NOMO-1 treated with dmso at 0.1 percent for 144 hours (cell line): ENCODE measurements at regions not wholly inside any gene's neighbourhood (a gene's known extent, or its start where the extent isn't known, plus 50 kb on each side); places are given as distances from the start of the nearest gene placed in this dataset.

Experiments used
- DNase-seq: peaks from one replicate; lab custom pipeline; 2025; ENCODE audit not compliant: unreplicated experiment; lab: John Stamatoyannopoulos, UW

GRCh38 chr1:69126796-69127195, 440.9 kb upstream of the LRRC7 start:
- DNase-seq: no peak

GRCh38 chr1:69128204-69128603, 439.5 kb upstream of the LRRC7 start:
- no peak for DNase-seq

- DNase-seq: no peak
Observed at GRCh38 chr1:69129538-69129937, 438.2 kb upstream of the LRRC7 start.

- no peak for DNase-seq
Observed at GRCh38 chr1:69138172-69138571, 429.6 kb upstream of the LRRC7 start.

- DNase-seq: no peak
Observed at GRCh38 chr1:69139007-69139406, 428.7 kb upstream of the LRRC7 start.

- no peak for DNase-seq
Observed at GRCh38 chr1:69146303-69146702, 421.4 kb upstream of the LRRC7 start.

GRCh38 chr1:69148731-69149130, 419.0 kb upstream of the LRRC7 start:
- DNase-seq: no peak

GRCh38 chr1:69157046-69157756, 410.5 kb upstream of the LRRC7 start:
- DNase-seq: no peak

GRCh38 chr1:69163241-69163640, 404.5 kb upstream of the LRRC7 start:
- DNase-seq: no peak

GRCh38 chr1:69163779-69164178, 403.9 kb upstream of the LRRC7 start:
- DNase-seq: no peak

- DNase-seq: no peak
Observed at GRCh38 chr1:69167876-69168275, 399.8 kb upstream of the LRRC7 start.

GRCh38 chr1:69171248-69171647, 396.5 kb upstream of the LRRC7 start:
- DNase-seq: no peak

- DNase-seq: no peak
Observed at GRCh38 chr1:69172003-69173000, 395.4 kb upstream of the LRRC7 start.

GRCh38 chr1:69175053-69175452, 392.7 kb upstream of the LRRC7 start:
- DNase-seq: no peak

GRCh38 chr1:69180358-69180757, 387.4 kb upstream of the LRRC7 start:
- no peak for DNase-seq

- DNase-seq: no peak
Observed at GRCh38 chr1:69185378-69185777, 382.3 kb upstream of the LRRC7 start.

- no peak for DNase-seq
Observed at GRCh38 chr1:69191335-69191734, 376.4 kb upstream of the LRRC7 start.

GRCh38 chr1:69195136-69195535, 372.6 kb upstream of the LRRC7 start:
- no peak for DNase-seq

- no peak for DNase-seq
Observed at GRCh38 chr1:69196071-69196470, 371.7 kb upstream of the LRRC7 start.

GRCh38 chr1:69197816-69198215, 369.9 kb upstream of the LRRC7 start:
- no peak for DNase-seq

GRCh38 chr1:69201716-69202115, 366.0 kb upstream of the LRRC7 start:
- no peak for DNase-seq

- DNase-seq: no peak
Observed at GRCh38 chr1:69203166-69203565, 364.6 kb upstream of the LRRC7 start.
